ENCODE measurements at regions not wholly inside any gene's neighbourhood (a gene's known extent, or its start where the extent isn't known, plus 50 kb on each side); places are given as distances from the start of the nearest gene placed in this dataset.

GRCh38 chr18:68500556-68500955 is 214.4 kb downstream of the TMX3 start:
- Histone ChIP-seq H3K36me3 (ENCODE audit: insufficient read depth, low read length) (no peaks in the 10 kb centered on the region), H3K9ac (ENCODE audit: low read depth, low read length) (no peak overlapping the region), H3K4me1 (ENCODE audit: insufficient read depth, low read length) (peaks cover 11% of the 10 kb centered on the region), H3K9me3 (ENCODE audit: control insufficient read depth, insufficient read depth, low read length) (no peaks in the 10 kb centered on the region)

GRCh38 chr18:68499141-68499540 is 215.8 kb downstream of the TMX3 start:
- Histone ChIP-seq H3K9ac (ENCODE audit: low read depth, low read length) (no peak overlapping the region), H3K9me3 (ENCODE audit: control insufficient read depth, insufficient read depth, low read length) (no peaks in the 10 kb centered on the region), H3K36me3 (ENCODE audit: insufficient read depth, low read length) (no peaks in the 10 kb centered on the region), H3K4me1 (ENCODE audit: insufficient read depth, low read length) (peaks cover 11% of the 10 kb centered on the region)

GRCh38 chr18:68498636-68499035 is 216.3 kb downstream of the TMX3 start:
- Histone ChIP-seq H3K4me1 (ENCODE audit: insufficient read depth, low read length) (peaks cover 11% of the 10 kb centered on the region), H3K9me3 (ENCODE audit: control insufficient read depth, insufficient read depth, low read length) (no peaks in the 10 kb centered on the region), H3K9ac (ENCODE audit: low read depth, low read length) (no peak overlapping the region), H3K36me3 (ENCODE audit: insufficient read depth, low read length) (no peaks in the 10 kb centered on the region)

DNA sequence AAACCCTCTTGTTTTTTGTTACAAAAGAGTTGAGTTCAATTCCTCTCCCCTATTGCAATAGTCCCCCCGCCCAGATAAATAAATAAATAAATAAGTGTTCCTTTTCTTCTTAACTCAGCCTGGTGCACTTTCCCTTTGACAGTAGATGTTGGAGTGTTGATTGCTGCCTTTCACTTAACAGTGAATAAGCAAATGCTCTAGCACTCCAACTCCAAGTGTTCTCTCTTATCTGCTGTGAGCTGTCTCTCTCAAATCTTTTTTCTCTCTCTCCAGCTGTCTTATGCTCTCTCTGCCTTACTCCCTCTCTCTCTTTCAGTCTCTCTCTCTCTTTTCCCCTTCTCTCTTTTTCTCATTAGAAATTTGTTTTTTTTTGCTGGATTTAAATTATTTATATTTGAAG is 216.7 kb downstream of the TMX3 start:
- H3K9ac ChIP-seq (ENCODE audit: low read depth, low read length), result no peak overlapping the region
- no peaks in the 10 kb centered on the region for H3K36me3 ChIP-seq (ENCODE audit: insufficient read depth, low read length)
- no peaks in the 10 kb centered on the region for H3K9me3 ChIP-seq (ENCODE audit: control insufficient read depth, insufficient read depth, low read length)
- peaks cover 11% of the 10 kb centered on the region for H3K4me1 ChIP-seq (ENCODE audit: insufficient read depth, low read length)

- H3K9ac ChIP-seq (ENCODE audit: low read depth, low read length), result no peak overlapping the region
- no peaks in the 10 kb centered on the region for H3K9me3 ChIP-seq (ENCODE audit: control insufficient read depth, insufficient read depth, low read length)
- H3K36me3 ChIP-seq (ENCODE audit: insufficient read depth, low read length), result no peaks in the 10 kb centered on the region
- peaks cover 15% of the 10 kb centered on the region for H3K4me1 ChIP-seq (ENCODE audit: insufficient read depth, low read length)
Observed at GRCh38 chr18:68494802-68495581, 219.9 kb downstream of the TMX3 start.

GRCh38 chr18:68489013-68489792 is 225.7 kb downstream of the TMX3 start:
- Histone ChIP-seq H3K9me3 (ENCODE audit: control insufficient read depth, insufficient read depth, low read length) (no peaks in the 10 kb centered on the region), H3K4me1 (ENCODE audit: insufficient read depth, low read length) (peaks cover 8% of the 10 kb centered on the region; the same call in 1 of the 2 replicates), H3K9ac (ENCODE audit: low read depth, low read length) (peak overlapping the region; percentile 23; the same call in 1 of the 2 replicates), H3K36me3 (ENCODE audit: insufficient read depth, low read length) (no peaks in the 10 kb centered on the region)

- no peaks in the 10 kb centered on the region for H3K9me3 ChIP-seq (ENCODE audit: control insufficient read depth, insufficient read depth, low read length)
- H3K4me1 ChIP-seq (ENCODE audit: insufficient read depth, low read length), result peaks cover 4% of the 10 kb centered on the region; the same call in 1 of the 2 replicates
- H3K9ac ChIP-seq (ENCODE audit: low read depth, low read length), result no peak overlapping the region
- H3K36me3 ChIP-seq (ENCODE audit: insufficient read depth, low read length), result no peaks in the 10 kb centered on the region
Observed at GRCh38 chr18:68484241-68484640, 230.7 kb downstream of the TMX3 start.

GRCh38 chr18:68482815-68483214 is 232.1 kb downstream of the TMX3 start:
- Histone ChIP-seq H3K9me3 (ENCODE audit: control insufficient read depth, insufficient read depth, low read length) (no peaks in the 10 kb centered on the region), H3K9ac (ENCODE audit: low read depth, low read length) (no peak overlapping the region), H3K4me1 (ENCODE audit: insufficient read depth, low read length) (peaks cover under 1% of the 10 kb centered on the region; the same call in 1 of the 2 replicates), H3K36me3 (ENCODE audit: insufficient read depth, low read length) (no peaks in the 10 kb centered on the region)

GRCh38 chr18:68480196-68480595 is 234.7 kb downstream of the TMX3 start:
- Histone ChIP-seq H3K4me1 (ENCODE audit: insufficient read depth, low read length) (no peaks in the 10 kb centered on the region), H3K9ac (ENCODE audit: low read depth, low read length) (no peak overlapping the region), H3K36me3 (ENCODE audit: insufficient read depth, low read length) (no peaks in the 10 kb centered on the region), H3K9me3 (ENCODE audit: control insufficient read depth, insufficient read depth, low read length) (no peaks in the 10 kb centered on the region)

DNA sequence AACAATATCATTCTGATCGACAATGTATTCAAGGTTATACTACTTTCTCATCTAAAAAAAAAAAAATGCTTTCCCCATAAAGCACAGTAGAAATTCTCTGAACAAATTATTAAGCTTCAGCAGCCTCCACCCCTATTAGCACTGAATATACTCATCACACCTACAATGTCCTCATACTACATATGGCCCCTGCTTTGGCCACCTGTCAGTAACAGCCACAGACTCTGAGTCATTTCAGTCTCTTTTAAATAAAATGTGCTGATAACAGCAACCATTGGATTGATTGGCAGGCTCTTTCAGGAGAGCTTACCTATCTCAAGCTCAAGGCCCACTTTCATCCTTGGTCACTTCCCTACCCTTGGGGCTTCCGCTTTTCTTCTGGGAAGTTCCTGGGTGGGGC is 236.7 kb downstream of the TMX3 start:
- no peaks in the 10 kb centered on the region for H3K9me3 ChIP-seq (ENCODE audit: control insufficient read depth, insufficient read depth, low read length)
- H3K9ac ChIP-seq (ENCODE audit: low read depth, low read length), result no peak overlapping the region
- no peaks in the 10 kb centered on the region for H3K36me3 ChIP-seq (ENCODE audit: insufficient read depth, low read length)
- H3K4me1 ChIP-seq (ENCODE audit: insufficient read depth, low read length), result no peaks in the 10 kb centered on the region

- Histone ChIP-seq H3K9me3 (ENCODE audit: control insufficient read depth, insufficient read depth, low read length) (no peaks in the 10 kb centered on the region), H3K36me3 (ENCODE audit: insufficient read depth, low read length) (no peaks in the 10 kb centered on the region), H3K9ac (ENCODE audit: low read depth, low read length) (no peak overlapping the region), H3K4me1 (ENCODE audit: insufficient read depth, low read length) (no peaks in the 10 kb centered on the region)
Observed at GRCh38 chr18:68475883-68476282, 239.0 kb downstream of the TMX3 start.

DNA sequence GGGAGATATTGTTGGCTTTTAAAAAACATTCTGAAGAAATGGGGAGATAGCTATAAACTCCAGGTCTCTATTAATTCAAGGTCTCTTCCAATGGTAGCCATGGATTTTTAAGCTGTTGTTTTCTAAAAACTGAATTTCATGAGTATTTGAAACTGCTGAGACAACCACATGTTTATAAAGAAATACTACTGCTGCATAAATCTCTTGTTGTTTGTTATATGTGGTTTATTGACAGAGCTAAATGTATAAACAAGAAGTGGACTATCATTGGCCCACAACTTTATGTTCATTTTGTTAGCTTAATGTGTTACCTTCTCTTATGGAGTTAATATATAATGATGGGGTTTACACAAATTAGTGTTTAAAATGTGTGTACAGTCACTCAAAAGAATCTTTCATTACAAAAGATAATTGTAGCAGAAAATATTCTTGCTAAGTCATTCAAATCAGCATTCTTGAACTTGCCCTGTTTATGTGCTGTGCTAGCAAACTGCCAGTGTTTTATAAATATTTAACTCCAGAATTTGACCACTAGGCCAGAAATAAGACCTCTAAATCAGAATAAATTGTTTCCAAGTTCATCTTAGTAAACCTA is 242.1 kb downstream of the TMX3 start:
- no peaks in the 10 kb centered on the region for H3K36me3 ChIP-seq (ENCODE audit: insufficient read depth, low read length)
- H3K4me1 ChIP-seq (ENCODE audit: insufficient read depth, low read length), result no peaks in the 10 kb centered on the region
- H3K9ac ChIP-seq (ENCODE audit: low read depth, low read length), result no peak overlapping the region
- H3K9me3 ChIP-seq (ENCODE audit: control insufficient read depth, insufficient read depth, low read length), result no peaks in the 10 kb centered on the region

GRCh38 chr18:68469049-68469625 is 245.8 kb downstream of the TMX3 start:
- H3K9ac ChIP-seq (ENCODE audit: low read depth, low read length), result no peak overlapping the region

GRCh38 chr18:68467957-68468356 is 247.0 kb downstream of the TMX3 start:
- no peak overlapping the region for H3K9ac ChIP-seq (ENCODE audit: low read depth, low read length)
- H3K4me1 ChIP-seq (ENCODE audit: insufficient read depth, low read length), result no peaks in the 10 kb centered on the region
- no peaks in the 10 kb centered on the region for H3K9me3 ChIP-seq (ENCODE audit: control insufficient read depth, insufficient read depth, low read length)
- no peaks in the 10 kb centered on the region for H3K36me3 ChIP-seq (ENCODE audit: insufficient read depth, low read length)

More at GRCh38 chr18:68469049-68469625, 245.8 kb downstream of the TMX3 start:
- no peaks in the 10 kb centered on the region for H3K4me1 ChIP-seq (ENCODE audit: insufficient read depth, low read length)
- no peaks in the 10 kb centered on the region for H3K9me3 ChIP-seq (ENCODE audit: control insufficient read depth, insufficient read depth, low read length)
- H3K36me3 ChIP-seq (ENCODE audit: insufficient read depth, low read length), result no peaks in the 10 kb centered on the region
